ENCODE measurements at regions not wholly inside any gene's neighbourhood (a gene's known extent, or its start where the extent isn't known, plus 50 kb on each side); places are given as distances from the start of the nearest gene placed in this dataset.

- Histone ChIP-seq H3K36me3 (ENCODE audit: control insufficient read depth, insufficient read depth, low read length) (no peaks in the 10 kb centered on the region), H3K23ac (ENCODE audit: low read length) (no peak overlapping the region), H3K4me1 (ENCODE audit: control insufficient read depth, low read depth, low read length) (no peaks in the 10 kb centered on the region), H2BK15ac (replicated peaks; ENCODE audit: low read depth) (no peak overlapping the region), H2BK120ac (ENCODE audit: low read depth, low read length) (no peak overlapping the region), H4K5ac (ENCODE audit: low read length) (no peak overlapping the region), H3K9ac (ENCODE audit: low read length) (no peak overlapping the region), H3K4me3 (ENCODE audit: low read length) (no peak overlapping the region), H4K8ac (ENCODE audit: low read depth, low read length) (no peak overlapping the region), H2AK5ac (ENCODE audit: low read length) (no peak overlapping the region), H2BK5ac (ENCODE audit: low read length) (no peak overlapping the region), H3K27ac (ENCODE audit: low read depth, low read length) (no peak overlapping the region), H3K4me2 (ENCODE audit: low read length) (no peak overlapping the region), H3K79me1 (ENCODE audit: low read length) (no peaks in the 10 kb centered on the region), H3K79me2 (ENCODE audit: control insufficient read depth, insufficient read depth, low read length) (no peaks in the 10 kb centered on the region), H3K18ac (ENCODE audit: low read length) (no peak overlapping the region), H3K4ac (ENCODE audit: low read depth, low read length) (no peak overlapping the region), H3K27me3 (ENCODE audit: insufficient read depth, low read length, poor library complexity) (no peaks in the 10 kb centered on the region), H3K56ac (ENCODE audit: low read length) (no peak overlapping the region)
- WGBS (ENCODE audit: extremely low coverage, insufficient coverage, low lambda C conversion rate), result no CpG with 5 or more reads among the region's 3 CpGs
- DNase-seq, result peak; percentile 30
Measured at GRCh38 chr4:89506866-89507491, 199.4 kb upstream of the GPRIN3 start.

- H4K5ac ChIP-seq (ENCODE audit: low read length), result no peak overlapping the region
- H3K56ac ChIP-seq (ENCODE audit: low read length), result no peak overlapping the region
- DNase-seq, result no peak
- H2BK5ac ChIP-seq (ENCODE audit: low read length), result no peak overlapping the region
- no peak overlapping the region for H2BK15ac ChIP-seq (replicated peaks; ENCODE audit: low read depth)
- no peaks in the 10 kb centered on the region for H3K4me1 ChIP-seq (ENCODE audit: control insufficient read depth, low read depth, low read length)
- H3K79me1 ChIP-seq (ENCODE audit: low read length), result no peaks in the 10 kb centered on the region
- H3K36me3 ChIP-seq (ENCODE audit: control insufficient read depth, insufficient read depth, low read length), result no peaks in the 10 kb centered on the region
- no peak overlapping the region for H3K4me3 ChIP-seq (ENCODE audit: low read length)
- no peaks in the 10 kb centered on the region for H3K79me2 ChIP-seq (ENCODE audit: control insufficient read depth, insufficient read depth, low read length)
- H3K9ac ChIP-seq (ENCODE audit: low read length), result no peak overlapping the region
- no peak overlapping the region for H2AK5ac ChIP-seq (ENCODE audit: low read length)
- H3K4me2 ChIP-seq (ENCODE audit: low read length), result no peak overlapping the region
- H4K8ac ChIP-seq (ENCODE audit: low read depth, low read length), result no peak overlapping the region
- no peak overlapping the region for H2BK120ac ChIP-seq (ENCODE audit: low read depth, low read length)
- no peak overlapping the region for H3K27ac ChIP-seq (ENCODE audit: low read depth, low read length)
- H3K4ac ChIP-seq (ENCODE audit: low read depth, low read length), result no peak overlapping the region
- WGBS (ENCODE audit: extremely low coverage, insufficient coverage, low lambda C conversion rate), result no CpG with 5 or more reads among the region's 1 CpG
- H3K18ac ChIP-seq (ENCODE audit: low read length), result no peak overlapping the region
- H3K27me3 ChIP-seq (ENCODE audit: insufficient read depth, low read length, poor library complexity), result no peaks in the 10 kb centered on the region
- no peak overlapping the region for H3K23ac ChIP-seq (ENCODE audit: low read length)
Measured at GRCh38 chr4:89502581-89502980, 195.0 kb upstream of the GPRIN3 start.

- Histone ChIP-seq H2BK15ac (replicated peaks; ENCODE audit: low read depth) (no peak overlapping the region), H3K27me3 (ENCODE audit: insufficient read depth, low read length, poor library complexity) (no peaks in the 10 kb centered on the region), H3K18ac (ENCODE audit: low read length) (no peak overlapping the region), H3K27ac (ENCODE audit: low read depth, low read length) (no peak overlapping the region), H4K5ac (ENCODE audit: low read length) (no peak overlapping the region), H3K9ac (ENCODE audit: low read length) (no peak overlapping the region), H3K36me3 (ENCODE audit: control insufficient read depth, insufficient read depth, low read length) (no peaks in the 10 kb centered on the region), H3K23ac (ENCODE audit: low read length) (no peak overlapping the region), H3K79me2 (ENCODE audit: control insufficient read depth, insufficient read depth, low read length) (no peaks in the 10 kb centered on the region), H4K8ac (ENCODE audit: low read depth, low read length) (no peak overlapping the region), H3K79me1 (ENCODE audit: low read length) (no peaks in the 10 kb centered on the region), H3K4ac (ENCODE audit: low read depth, low read length) (no peak overlapping the region), H3K56ac (ENCODE audit: low read length) (no peak overlapping the region), H2BK120ac (ENCODE audit: low read depth, low read length) (no peak overlapping the region), H2AK5ac (ENCODE audit: low read length) (no peak overlapping the region), H3K4me2 (ENCODE audit: low read length) (no peak overlapping the region), H3K4me1 (ENCODE audit: control insufficient read depth, low read depth, low read length) (no peaks in the 10 kb centered on the region), H3K4me3 (ENCODE audit: low read length) (no peak overlapping the region), H2BK5ac (ENCODE audit: low read length) (no peak overlapping the region)
- WGBS (ENCODE audit: extremely low coverage, insufficient coverage, low lambda C conversion rate), result no CpG with 5 or more reads among the region's 4 CpGs
- DNase-seq, result no peak
Measured at GRCh38 chr4:89497517-89498308, 190.1 kb upstream of the GPRIN3 start.

GRCh38 chr4:89496851-89497250 is 189.3 kb upstream of the GPRIN3 start:
- no CpG with 5 or more reads among the region's 1 CpG for WGBS (ENCODE audit: extremely low coverage, insufficient coverage, low lambda C conversion rate)
- no peak overlapping the region for H3K27ac ChIP-seq (ENCODE audit: low read depth, low read length)

GRCh38 chr4:89493367-89493766 is 185.8 kb upstream of the GPRIN3 start:
- no peak overlapping the region for H3K4me3 ChIP-seq (ENCODE audit: low read length)

More at GRCh38 chr4:89496851-89497250, 189.3 kb upstream of the GPRIN3 start:
- Histone ChIP-seq H3K4ac (ENCODE audit: low read depth, low read length) (no peak overlapping the region), H3K79me1 (ENCODE audit: low read length) (no peaks in the 10 kb centered on the region), H3K27me3 (ENCODE audit: insufficient read depth, low read length, poor library complexity) (no peaks in the 10 kb centered on the region), H3K36me3 (ENCODE audit: control insufficient read depth, insufficient read depth, low read length) (no peaks in the 10 kb centered on the region), H4K8ac (ENCODE audit: low read depth, low read length) (no peak overlapping the region), H3K79me2 (ENCODE audit: control insufficient read depth, insufficient read depth, low read length) (no peaks in the 10 kb centered on the region), H2AK5ac (ENCODE audit: low read length) (no peak overlapping the region), H2BK5ac (ENCODE audit: low read length) (no peak overlapping the region), H3K4me3 (ENCODE audit: low read length) (no peak overlapping the region), H2BK120ac (ENCODE audit: low read depth, low read length) (no peak overlapping the region), H3K23ac (ENCODE audit: low read length) (no peak overlapping the region), H3K18ac (ENCODE audit: low read length) (no peak overlapping the region), H3K4me2 (ENCODE audit: low read length) (no peak overlapping the region), H3K4me1 (ENCODE audit: control insufficient read depth, low read depth, low read length) (no peaks in the 10 kb centered on the region), H3K56ac (ENCODE audit: low read length) (no peak overlapping the region), H2BK15ac (replicated peaks; ENCODE audit: low read depth) (no peak overlapping the region), H3K9ac (ENCODE audit: low read length) (no peak overlapping the region), H4K5ac (ENCODE audit: low read length) (no peak overlapping the region)
- no peak for DNase-seq

More at GRCh38 chr4:89493367-89493766, 185.8 kb upstream of the GPRIN3 start:
- no peak overlapping the region for H2BK120ac ChIP-seq (ENCODE audit: low read depth, low read length)
- H3K4me1 ChIP-seq (ENCODE audit: control insufficient read depth, low read depth, low read length), result no peaks in the 10 kb centered on the region
- H2AK5ac ChIP-seq (ENCODE audit: low read length), result no peak overlapping the region
- H2BK15ac ChIP-seq (replicated peaks; ENCODE audit: low read depth), result no peak overlapping the region
- no peaks in the 10 kb centered on the region for H3K36me3 ChIP-seq (ENCODE audit: control insufficient read depth, insufficient read depth, low read length)
- no peak overlapping the region for H4K5ac ChIP-seq (ENCODE audit: low read length)
- H4K8ac ChIP-seq (ENCODE audit: low read depth, low read length), result no peak overlapping the region
- H3K27ac ChIP-seq (ENCODE audit: low read depth, low read length), result no peak overlapping the region
- no peak overlapping the region for H3K18ac ChIP-seq (ENCODE audit: low read length)
- no peak overlapping the region for H3K23ac ChIP-seq (ENCODE audit: low read length)
- no peak for DNase-seq
- no peak overlapping the region for H2BK5ac ChIP-seq (ENCODE audit: low read length)
- no peak overlapping the region for H3K4ac ChIP-seq (ENCODE audit: low read depth, low read length)
- no peaks in the 10 kb centered on the region for H3K27me3 ChIP-seq (ENCODE audit: insufficient read depth, low read length, poor library complexity)
- H3K56ac ChIP-seq (ENCODE audit: low read length), result no peak overlapping the region
- no CpG with 5 or more reads among the region's 3 CpGs for WGBS (ENCODE audit: extremely low coverage, insufficient coverage, low lambda C conversion rate)
- H3K9ac ChIP-seq (ENCODE audit: low read length), result no peak overlapping the region
- H3K4me2 ChIP-seq (ENCODE audit: low read length), result no peak overlapping the region
- no peaks in the 10 kb centered on the region for H3K79me1 ChIP-seq (ENCODE audit: low read length)
- no peaks in the 10 kb centered on the region for H3K79me2 ChIP-seq (ENCODE audit: control insufficient read depth, insufficient read depth, low read length)

Measured in mesendoderm (in vitro differentiated cells).